GM19240 (cell line): ENCODE measurements at regions not wholly inside any gene's neighbourhood (a gene's known extent, or its start where the extent isn't known, plus 50 kb on each side); places are given as distances from the start of the nearest gene placed in this dataset.
"Not testable (repeated sequence)": the region's sequence is repeated elsewhere in the genome, so short reads cannot be mapped to it uniquely, and the experiment has no call there.

ENCODE experiments used
- DNase-seq: peaks from one replicate; pipeline ENCODE4 v3.0.0; 2011; ENCODE audit warnings: low spot score; ENCODE audit not compliant: insufficient read length

- no peak for DNase-seq
Measured at GRCh38 chr11:25159341-25159740, 662.5 kb downstream of the LUZP2 start.

- no peak for DNase-seq
Measured at GRCh38 chr11:25163421-25163820, 666.6 kb downstream of the LUZP2 start.

DNA sequence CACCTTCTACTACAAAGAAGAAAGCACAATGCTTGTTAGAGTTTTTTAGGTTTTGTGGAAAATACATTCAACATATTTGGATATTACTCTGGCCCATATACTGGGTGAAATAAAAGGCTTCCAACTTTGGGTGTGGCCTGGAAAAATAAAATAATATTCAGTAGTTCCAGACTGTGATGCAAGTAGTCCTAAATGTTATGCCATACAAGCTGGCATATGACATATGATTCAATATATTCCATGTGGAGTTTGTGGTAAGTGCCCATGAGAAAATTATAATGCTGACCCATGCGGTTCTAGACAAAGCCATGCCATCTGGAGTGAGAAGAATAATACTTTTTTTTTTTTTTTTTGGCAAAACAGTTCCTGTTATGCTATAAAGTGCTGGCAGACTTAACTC lies 683.3 kb downstream of the LUZP2 start:
- DNase-seq, result no peak

DNA sequence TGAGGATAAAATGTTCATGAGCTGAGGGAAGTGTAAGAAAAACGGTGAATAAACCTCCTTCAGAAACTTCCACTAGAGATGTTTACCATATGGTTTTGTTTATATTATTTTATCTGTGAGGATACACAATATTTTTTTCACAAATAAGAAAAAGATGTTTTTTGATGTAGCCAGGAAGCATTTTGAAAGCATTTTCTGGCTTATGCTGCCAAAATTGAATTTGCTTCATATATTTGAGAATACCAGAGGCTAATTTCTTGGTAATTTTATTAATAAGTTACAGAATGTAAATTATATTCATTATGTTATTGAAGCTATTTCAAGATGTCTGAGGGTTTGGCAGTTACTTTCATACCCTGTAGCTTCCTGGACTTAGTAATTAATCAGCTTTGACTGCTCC lies 686.6 kb downstream of the LUZP2 start:
- DNase-seq, result no peak

DNA sequence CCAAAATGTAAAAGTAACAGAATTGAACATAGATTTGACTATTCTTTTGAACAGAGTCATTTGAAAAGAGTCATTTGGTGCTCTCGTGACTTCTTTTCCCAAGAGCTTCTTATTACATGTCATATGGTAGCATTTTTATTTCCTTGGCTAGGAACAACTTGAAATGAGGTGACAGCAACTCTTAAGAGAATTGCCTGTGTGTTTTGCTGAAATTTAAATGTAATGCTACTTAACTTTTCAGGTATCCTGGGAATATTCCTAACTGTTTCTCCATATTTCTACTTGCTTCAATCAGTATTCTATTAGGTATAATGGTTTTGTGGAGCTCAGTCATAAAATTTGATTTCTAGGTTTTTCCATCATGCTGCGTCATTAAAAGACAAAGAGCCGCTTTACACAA lies 700.7 kb downstream of the LUZP2 start:
- DNase-seq, result no peak

DNA sequence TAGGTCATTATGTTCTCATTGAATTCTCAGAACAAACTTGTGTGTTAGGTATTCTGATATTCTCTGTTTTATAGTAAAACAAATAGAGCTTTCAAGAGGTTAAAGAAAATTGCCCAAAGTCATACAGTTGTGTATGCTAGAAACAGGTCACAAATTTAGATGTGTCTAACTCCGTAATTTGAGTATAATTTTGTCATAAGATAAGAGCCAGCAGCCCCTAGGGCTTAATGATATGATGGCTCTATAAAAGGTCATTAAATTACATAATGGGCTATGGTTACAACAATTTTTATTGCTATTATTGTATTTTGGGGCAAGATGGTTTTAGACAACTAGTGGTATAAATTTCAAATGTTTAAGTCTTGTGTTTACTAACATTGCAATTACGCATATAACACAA lies 701.9 kb downstream of the LUZP2 start:
- no peak for DNase-seq

GRCh38 chr11:25200925-25201324 lies 704.1 kb downstream of the LUZP2 start:
- DNase-seq, result no peak

DNA sequence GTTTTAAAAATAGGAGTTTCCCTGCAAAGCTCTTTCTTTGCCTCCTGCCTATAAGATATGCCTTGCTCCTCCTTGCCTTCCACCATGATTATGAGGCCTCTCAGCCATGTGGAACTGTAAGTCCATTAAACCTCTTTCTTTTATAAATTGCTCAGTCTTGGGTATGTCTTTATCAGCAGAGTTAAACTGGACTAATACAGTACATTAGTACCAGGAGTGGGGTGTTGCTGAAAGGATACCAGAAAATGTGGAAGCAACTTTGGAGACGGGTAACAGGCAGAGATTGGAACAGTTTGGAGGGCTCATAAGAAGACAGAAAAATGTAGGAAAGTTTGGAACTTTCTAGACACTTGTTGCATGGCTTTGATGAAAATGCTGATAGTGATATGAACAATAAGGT lies 709.9 kb downstream of the LUZP2 start:
- no peak for DNase-seq

DNA sequence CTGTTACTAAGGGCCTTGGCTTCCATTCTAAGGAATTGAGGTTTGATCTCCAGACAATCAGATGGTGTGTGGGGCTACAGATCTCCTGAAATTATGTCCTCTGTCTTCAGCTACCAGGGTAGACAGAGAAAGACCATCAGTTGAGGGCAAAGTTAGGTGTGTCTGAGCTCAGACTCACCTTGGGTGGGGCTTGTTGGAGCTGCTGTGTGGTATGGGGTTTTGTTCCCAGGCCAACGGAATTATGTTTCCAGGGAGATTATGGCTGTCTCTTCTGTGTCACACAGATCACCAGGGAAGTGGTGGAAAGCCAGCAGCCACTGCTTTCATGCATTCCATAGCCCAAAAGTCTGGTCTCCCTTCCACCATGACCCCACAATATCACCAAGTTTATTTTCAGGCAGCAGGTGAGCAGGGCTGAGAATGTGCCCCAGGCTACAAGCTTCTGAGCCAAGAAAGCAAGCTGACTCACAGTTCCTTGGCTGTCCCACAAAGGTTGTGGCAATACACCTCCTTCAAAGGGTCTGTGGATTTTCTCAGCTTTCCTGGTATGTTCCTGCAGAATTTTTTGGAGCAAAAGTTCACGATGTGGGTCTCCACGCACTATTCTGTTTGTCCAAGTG lies 714.9 kb downstream of the LUZP2 start:
- no peak for DNase-seq

DNA sequence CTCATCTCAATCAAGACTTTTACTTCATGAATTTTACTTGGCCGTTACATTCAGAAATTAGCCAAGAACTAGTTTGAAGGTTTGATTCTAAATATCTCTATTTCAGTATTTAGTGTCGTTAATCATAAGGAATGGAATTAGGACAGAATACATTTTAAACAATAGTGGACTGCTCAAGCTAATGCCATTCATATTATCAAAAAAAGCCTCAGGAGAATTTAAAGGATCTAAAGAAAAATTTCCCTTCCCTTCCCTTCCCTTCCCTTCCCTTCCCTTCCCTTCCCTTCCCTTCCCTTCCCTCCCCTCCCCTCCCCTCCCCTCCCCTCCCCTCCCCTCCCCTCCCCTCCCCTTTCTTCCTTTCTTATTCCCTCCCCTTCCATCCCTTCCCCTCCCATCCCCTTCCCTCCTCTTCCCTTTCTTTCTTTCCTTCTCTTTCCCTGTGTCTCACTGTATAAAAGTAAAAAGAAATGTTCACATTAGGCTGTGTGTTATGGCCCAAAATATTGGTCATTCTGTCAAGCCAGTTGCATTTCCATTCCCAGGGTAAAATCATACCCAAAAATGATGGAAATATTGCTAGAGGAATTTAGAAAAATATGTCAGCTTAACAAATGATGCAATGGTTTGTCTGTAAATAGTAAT lies 717.8 kb downstream of the LUZP2 start:
- no peak for DNase-seq

DNA sequence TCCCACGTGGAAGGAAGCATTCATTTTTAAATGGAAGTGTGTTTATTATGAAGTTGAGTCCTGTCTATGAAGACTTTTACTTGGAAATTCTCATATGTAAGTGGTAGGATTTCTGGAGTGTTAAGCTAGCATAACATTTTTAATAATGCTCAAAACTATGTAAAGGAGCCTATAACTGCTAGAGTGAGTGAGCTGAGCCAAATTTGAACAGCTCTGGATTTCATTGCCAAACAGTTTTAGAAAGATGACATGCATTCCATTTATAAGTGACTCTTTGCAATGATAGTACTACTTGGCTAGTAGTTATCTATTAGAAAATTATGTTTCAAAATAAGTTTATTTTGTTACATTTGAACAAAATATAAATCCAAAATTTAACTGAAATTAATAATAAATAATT lies 721.2 kb downstream of the LUZP2 start:
- no peak for DNase-seq

DNA sequence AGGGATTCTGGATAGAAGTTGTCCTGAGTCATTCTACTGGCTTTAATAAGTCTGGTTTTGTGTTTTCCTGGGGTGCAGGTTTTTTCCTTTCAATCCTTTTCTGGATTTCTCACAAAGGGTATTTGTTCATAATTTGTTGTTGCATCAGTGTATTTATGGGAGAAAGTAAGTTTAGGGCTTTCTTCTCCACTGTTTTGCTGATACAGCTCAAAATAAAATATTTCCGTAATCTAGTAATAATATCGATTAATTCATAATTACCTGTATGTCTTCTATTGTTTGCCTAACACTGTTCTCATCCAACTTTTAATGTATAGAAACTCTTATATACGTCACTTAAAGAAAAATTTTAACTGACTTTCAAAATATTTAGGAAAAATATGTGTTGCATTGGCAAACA lies 728.2 kb downstream of the LUZP2 start:
- no peak for DNase-seq

- no peak for DNase-seq
Measured at GRCh38 chr11:25242928-25243327, 746.1 kb downstream of the LUZP2 start.

DNA sequence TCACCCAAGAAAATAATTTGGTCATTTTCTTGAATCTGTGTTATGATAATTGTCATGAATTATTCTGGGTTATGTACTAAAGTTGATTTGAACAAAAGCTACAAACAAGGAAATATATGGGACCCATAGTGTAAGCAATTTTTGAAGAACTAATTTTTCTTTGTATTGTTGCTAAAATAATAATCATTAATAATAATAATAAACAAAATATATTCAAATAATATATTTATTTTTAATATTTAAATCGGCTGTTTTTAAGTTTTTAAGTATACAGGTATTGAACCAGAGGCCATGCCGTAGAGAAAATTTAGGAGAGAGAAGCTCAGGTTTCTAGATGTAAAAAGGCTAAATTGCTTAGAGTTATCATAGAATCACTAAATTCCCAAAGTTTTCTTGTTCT lies 747.3 kb downstream of the LUZP2 start:
- no peak for DNase-seq

DNA sequence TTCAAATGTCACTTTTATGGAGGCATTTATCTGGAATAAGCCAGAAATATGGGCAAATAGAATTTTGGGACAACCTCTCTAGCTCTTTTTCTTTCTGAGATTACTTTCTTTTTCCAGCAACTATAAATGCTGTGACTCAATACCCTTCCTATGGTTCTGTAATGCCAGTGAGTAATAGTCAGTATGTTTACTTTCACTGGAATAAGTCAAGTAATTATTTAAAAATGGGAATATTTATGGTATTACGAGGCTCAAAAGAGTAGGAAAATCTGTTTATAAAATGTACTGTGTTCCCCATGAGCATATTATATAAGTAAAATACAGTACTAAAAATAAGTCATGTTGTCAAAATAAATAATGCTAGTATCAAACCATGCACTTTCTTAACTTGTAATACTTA lies 750.5 kb downstream of the LUZP2 start:
- DNase-seq, result no peak

DNA sequence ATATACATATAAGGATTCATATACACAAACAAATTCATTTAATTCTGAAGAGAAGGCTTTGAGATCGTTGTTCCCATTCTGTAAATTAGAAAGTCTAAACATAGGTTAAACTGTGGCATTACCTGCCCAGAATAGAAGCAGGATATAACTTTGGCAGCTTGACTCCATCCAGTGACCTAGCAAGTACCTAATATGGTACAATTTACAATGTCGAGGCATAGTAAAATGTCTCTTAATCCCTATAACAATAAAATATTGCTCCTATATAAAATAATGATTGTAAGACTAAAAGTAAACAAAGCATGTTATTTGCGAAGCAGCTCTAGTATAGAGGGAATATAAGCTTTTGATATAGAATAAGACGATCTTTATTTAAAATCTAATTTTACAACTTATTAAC lies 756.0 kb downstream of the LUZP2 start:
- no peak for DNase-seq

DNA sequence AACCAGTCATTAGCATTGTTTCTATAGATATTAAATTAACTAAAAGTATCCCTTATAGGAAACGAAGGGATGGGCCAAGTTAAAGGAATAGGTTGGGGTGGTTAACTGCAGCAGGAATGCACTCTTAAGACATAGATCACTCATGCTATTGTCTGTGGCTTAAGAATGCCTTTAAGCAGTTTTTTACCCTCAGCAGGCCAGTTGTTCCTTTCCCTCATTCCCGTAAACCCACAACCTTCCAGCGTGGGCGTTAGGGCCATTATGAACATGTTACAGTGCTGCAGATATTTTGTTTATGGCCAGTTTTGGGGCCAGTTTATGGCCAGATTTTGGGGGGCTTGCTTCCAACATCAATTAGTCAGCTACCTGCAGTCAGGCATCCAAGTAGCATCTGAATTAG lies 767.0 kb downstream of the LUZP2 start:
- not testable (repeated sequence) for DNase-seq

DNA sequence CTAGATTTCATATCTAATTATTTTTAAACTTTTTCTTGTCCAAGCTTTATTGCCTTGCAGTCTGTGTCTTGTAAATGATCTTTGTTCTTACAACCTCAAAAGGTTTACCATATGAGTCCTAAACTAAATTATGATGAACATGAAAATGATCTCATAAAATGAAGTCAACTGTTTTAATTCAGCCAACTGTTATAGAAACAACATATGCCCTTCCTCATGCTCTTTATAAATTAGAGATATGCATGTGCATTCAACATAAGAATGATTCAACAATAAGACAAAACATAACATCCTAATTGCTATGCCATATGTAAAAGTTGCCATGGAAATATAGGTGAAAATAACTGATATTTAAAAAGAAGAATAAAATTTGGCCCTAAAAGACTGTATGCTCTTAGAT lies 774.4 kb downstream of the LUZP2 start:
- DNase-seq, result no peak

DNA sequence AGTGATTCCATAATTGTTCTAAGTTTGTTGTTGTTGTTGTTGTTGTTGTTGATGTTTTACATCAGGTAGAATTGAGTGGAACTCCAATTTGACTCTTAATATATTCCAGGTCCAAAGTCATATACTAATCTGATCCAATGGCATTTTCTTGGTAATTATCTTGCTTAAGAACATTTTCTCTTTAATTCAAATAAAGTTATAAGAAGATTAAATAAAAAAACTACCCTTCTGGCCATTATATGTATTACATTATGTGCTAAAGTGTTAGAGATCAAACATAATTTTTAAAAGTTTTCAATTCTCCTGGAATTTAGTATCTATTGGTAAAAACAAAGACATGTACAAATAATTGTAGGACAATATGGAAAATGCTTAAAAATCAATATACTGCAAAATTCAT lies 775.4 kb downstream of the LUZP2 start:
- no peak for DNase-seq

DNA sequence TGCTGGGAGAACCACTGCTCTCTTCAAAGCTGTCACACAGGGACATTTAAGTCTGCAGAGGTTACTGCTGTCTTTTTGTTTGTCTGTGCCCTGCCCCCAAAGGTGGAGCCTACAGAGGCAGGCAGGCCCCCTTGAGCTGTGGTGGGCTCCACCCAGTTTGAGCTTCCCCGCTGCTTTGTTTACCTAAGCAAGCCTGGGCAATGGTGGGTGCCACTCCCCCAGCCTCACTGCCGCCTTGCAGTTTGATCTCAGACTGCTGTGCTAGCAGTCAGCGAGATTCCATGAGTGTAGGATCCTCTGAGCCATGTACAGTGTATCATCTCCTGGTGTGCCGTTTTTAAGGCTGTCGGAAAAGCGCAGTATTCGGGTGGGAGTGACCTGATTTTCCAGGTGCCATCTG lies 784.0 kb downstream of the LUZP2 start:
- not testable (repeated sequence) for DNase-seq

DNA sequence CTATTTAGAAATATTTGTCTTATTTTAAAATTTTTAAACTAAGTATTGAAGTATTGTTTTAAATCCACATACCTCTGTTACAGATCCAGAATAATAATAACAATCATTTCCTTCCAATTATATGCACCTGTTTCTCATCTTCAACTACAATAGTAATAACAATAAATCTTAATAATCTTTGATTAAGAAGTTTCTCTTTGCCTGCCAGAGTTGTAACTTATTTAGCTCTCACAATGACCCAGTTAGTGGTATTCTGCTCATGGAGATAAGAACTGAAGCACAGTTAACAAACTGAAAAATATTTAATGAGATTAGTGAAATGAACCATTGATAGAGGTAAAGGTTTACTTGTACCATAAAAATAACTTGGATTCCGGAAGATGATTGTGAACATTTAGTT lies 796.3 kb downstream of the LUZP2 start:
- no peak for DNase-seq

DNA sequence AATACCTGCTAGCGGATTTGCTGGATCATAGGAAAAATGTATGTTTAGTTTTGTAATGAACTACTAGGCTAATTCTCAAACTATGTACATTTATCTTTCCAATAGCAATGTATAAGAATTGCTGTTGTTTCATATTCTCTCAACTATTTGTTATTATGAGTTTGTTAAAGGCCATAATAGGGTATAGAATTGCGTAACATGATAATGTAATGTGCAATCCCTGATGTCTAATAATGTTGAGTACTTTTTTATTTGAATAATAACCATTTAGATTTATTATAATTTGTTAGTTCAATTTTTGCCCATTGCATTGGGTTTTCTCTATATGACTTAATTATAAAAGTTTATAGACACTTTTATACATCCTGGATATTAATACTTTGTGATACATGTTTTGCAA lies 801.6 kb downstream of the LUZP2 start:
- no peak for DNase-seq

- no peak for DNase-seq
Measured at GRCh38 chr11:25309818-25310217, 813.0 kb downstream of the LUZP2 start.

- DNase-seq, result no peak
Measured at GRCh38 chr11:25317216-25317615, 820.4 kb downstream of the LUZP2 start.
